GM18517 (cell line): ENCODE measurements at regions not wholly inside any gene's neighbourhood (a gene's known extent, or its start where the extent isn't known, plus 50 kb on each side); places are given as distances from the start of the nearest gene placed in this dataset.
"Not testable (repeated sequence)": the region's sequence is repeated elsewhere in the genome, so short reads cannot be mapped to it uniquely, and the experiment has no call there.

Source experiments
- ATAC-seq: cut with Tn5 transposase; IDR thresholded peaks from one replicate; pipeline ENCODE4 v1.9.1; 2021; ENCODE audit warnings: mild to moderate bottlenecking, moderate library complexity; ENCODE audit not compliant: unreplicated experiment

DNA sequence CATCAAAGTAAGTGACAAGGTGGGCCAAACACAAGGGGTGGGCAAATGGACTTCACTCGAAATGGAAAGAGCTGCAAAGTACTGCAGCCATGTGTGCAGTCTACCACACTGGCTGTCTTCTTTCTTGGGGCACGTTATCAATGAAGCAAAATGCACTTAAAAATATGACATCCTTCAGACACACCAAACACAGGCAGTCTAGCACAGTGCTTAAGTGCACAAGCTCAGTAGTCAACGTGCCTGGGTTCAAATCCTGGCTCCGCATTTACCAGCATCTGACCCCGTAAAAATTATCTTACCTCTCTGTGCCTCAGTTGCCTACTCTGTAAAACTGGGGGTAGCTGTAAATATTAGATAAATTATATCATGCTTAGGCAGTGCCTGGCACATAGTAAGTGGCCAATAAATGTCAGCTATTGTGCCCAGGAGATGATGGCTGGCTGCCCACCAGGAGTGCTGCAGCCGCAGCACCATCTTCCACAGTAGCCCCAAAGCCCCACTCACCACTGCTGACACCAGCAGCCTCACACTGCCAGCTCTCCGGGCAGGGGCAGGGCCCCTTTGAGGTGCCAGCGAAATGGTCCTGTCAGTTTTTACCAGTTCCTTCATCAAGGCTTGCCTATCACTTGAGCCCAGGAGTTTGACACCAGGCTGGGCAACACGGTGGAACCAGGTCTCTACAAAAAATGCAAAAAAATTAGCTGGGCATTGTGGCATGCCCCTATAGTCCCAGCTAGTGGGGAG, 121.8 kb upstream of the SLC1A4 start:
- ATAC-seq: no peak

DNA sequence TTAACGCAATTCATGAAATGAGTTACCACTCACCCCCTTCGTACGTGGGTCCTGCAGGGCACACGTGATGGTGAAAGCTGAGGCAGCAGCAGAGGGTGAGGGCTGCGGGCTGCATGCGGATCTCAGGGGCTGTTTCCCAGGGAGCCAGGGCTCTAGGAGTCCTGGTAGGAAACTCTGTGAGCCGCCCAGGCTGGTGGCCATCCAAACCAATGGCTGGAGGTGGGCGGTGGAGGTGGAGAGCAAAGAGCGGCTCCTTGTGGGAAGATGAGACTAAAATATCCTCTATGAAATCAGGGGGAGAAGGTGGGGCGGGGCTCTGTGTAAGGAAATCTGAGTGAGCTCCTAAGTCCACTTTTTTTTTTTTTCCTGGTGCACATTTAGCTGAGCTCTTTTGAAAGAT, 120.1 kb upstream of the SLC1A4 start:
- no peak for ATAC-seq

DNA sequence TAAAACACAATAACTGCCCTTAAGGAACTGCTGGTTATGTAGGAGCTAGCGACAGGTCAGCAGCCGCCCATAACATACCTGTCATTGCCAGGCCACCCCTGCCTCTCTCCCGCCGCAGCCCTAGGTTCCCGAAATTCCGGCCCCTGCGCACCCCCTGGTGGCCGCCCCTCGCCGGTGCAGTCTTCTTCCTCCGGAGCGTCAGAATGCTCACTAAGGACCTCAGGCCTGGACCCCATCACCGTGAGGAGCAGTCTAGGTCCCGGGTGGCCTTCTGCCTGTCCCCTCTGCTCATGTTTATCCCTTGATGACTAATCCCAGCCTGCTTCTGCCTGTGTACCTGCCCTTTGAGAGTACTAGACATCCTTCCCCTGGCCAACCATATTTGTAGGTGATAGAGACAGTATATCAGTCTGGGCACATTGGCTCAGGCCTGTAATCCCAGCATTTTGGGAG, 115.7 kb upstream of the SLC1A4 start:
- ATAC-seq: peak; percentile 82

DNA sequence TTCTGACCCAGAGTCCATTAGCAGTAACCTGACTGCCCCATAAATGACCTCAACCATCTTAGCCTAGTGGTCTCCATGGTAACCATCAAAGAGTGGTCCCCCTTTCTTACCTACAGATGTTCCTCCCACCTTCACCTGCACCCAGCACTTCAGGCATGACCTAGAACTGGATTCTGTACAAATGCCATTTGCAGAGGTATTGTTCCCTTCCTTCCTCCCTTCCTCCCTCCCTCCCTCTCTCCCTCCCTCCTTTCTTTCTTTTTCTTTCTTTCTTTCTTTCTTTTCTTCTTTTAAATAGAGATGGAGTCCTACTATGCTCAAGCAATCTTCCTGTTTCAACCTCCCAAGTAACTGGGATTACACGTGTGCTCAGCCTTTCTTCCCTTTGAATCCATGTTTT, 114.6 kb upstream of the SLC1A4 start:
- ATAC-seq: no peak

DNA sequence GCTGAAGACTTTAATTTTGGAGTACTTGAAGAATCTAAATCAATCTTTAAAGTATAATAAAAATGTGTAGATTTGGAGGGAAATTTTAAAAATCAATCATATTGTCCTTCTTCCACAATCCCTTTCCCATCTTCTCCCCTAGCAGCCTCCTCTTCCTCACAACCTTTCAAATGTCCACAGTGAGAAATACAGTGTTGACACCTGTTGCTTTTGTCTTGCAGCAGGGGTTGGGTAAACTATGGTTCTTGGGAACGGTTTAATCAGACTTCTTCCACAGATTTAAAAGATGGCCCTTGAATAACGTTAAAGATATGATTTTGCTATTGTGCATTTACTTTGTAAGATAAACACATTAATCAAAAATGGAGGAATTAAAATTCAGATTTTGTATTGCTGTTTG, 113.8 kb upstream of the SLC1A4 start:
- no peak for ATAC-seq

DNA sequence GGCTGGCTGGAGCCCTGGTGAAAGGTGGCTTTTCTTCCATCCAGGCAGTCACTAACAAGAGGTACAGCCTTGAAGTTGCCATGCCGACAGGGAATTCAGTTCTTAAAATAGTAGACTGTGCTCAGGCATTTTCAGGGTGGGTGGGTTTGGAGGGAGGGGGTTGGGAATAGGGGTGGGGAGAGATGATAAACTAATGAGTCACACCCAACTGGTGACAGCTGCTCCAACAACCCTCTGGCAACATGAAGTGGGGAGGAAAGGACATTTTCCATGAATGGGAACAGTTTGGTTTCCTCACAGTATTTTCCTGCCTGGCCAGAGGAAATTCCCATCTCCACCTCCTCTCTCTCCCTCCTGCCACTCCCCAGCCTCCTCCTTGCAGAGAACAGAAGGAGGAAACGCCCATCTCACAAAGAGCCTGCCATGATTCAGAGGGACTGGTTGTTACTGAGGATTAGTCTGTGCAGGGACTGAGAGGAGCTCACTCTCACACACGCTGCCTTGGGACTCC, 113.0 kb upstream of the SLC1A4 start:
- ATAC-seq: no peak

DNA sequence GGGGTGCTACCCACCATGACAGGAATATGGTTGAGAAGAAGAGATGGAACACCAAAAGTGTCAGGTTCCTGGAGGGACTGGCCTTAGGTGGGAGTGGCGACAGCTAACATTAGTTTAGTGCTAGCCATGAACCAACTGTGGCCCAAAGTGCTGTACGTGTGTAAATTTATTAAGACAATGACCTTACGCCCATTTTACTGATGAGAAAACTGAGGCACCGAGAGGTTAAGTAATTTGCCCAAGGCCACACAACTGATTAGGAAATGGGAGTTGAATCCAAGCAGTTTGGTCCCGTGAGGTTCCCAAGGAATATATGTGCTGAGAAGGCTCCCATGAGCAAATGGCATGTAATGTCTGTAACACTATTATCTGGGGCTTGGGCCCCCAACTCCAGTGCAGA, 109.5 kb upstream of the SLC1A4 start:
- ATAC-seq: no peak

DNA sequence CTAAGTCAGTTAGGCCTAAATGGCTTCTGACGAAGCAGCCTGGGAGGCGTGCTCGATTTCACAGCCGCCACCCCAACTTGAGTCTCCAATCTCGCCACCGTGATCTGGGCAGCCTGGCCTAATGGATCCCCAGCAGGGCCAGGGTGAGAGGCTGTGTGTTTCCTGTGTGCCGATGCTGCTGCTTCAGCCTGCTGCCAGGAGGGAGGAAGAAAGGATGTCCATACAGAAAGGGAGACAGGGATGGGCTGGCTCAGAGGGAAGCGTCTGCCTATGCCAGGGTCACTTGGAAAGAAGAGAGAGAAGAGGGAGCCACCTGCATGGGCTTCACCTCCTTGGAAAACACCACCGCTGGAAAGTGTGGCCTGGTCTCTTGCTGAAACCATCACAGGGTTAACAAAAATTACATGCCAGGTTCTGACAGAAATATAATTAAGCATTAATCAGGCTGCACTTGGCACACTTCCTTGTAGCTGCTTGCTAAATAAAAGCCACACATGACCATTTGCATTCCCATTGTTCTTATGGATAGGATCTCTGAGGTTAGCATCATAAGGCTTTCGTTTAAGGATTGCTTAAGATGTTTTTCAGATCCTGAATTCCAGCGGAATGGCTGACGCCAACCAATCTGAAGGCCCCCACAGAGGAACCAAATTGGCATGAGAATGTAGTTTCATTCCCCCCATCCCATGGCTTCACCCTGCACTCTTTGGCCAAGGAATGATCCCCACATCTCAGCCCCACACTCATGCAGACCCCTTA, 108.8 kb upstream of the SLC1A4 start:
- ATAC-seq: no peak

DNA sequence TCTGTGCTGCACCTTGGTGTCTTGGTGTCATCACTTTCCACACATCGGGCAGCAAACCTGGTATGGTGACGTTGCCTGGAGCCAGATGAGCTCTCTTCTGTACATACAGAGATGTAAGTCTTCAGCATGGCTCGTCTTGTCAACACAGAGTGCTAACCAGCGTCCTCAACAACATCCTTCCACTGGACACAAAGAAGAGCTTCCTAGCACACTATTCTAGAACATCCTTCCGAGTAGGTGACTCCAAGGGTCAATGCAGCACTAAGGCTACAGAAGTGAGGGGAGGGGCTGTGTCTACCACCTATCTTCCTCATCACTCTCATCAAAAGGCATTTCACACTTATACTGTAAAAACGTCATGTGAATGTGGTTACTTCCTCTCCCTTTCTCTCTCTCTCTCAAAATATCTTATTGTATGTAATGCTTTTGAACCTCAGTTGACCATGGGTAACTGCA, 108.1 kb upstream of the SLC1A4 start:
- ATAC-seq: no peak

DNA sequence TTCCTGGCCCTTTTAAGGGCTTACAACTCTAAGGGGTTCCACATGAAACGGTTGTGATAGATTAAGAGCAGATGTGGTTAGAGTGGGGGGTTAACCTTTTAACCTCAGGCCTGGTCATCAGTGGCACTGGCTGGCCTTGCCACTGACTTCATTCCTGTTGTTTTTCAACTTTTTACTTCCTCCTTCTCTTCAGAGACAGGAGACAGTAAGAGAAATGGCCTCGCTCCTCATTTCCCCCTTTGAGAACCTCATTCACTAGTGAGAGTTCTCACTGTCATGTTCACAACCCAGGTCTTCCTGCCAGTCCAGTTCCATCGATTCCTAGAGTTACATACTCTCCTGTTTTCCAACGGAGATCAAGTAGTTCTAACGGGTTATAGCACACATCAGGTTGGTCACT, 101.6 kb upstream of the SLC1A4 start:
- no peak for ATAC-seq

DNA sequence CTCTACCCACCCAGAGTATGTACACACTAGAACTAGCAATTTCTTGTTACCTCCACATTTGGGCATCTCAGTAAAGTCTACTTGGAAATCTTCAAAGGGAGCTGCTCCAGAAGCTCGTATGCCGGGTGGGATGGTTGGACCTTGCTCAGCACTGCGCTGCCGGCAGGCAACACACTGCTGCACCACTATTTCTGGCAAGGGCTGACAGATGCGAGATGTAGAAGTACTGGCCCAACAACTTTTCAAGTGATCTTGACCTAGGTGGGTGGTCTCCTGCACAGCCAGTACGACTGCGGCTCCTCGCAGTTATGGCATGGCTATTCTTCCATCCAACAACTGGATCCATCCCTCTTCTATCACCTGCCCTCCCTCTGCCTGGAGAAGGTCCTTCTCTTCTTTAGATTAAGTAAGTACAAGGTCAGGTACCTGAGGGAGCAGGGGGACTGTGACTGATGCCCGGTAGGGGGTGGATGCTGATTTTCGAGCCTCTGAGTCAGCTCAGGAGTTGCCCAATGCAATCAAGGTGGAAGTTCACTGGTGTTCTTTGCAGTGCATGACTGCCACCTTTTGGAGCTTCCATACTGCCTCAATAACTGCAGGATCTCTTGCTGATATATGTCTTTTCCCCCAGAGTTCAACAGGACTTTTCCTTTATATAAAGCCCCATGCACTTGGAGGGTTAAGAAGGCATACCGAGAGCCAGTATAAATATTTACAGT, 100.4 kb upstream of the SLC1A4 start:
- ATAC-seq: no peak

DNA sequence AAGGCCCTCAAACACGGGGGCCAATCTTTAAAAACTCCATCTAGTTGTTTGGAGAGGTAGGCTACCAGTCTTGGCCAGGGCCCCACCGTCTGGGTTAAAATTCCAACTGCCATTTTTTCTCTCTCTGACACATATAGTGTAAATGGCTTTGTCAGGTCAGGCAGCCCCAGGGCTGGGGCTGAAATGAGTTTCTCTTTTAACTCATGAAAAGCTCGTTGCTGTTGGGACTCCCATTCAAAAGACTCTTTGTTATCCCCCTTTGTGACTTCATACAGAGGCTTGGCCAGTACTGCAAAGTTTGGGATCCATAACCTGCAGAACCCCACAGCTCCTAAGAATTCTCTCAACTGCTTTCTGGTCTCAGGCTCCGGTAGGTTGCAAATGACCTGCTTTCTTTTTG, 99.4 kb upstream of the SLC1A4 start:
- no peak for ATAC-seq

DNA sequence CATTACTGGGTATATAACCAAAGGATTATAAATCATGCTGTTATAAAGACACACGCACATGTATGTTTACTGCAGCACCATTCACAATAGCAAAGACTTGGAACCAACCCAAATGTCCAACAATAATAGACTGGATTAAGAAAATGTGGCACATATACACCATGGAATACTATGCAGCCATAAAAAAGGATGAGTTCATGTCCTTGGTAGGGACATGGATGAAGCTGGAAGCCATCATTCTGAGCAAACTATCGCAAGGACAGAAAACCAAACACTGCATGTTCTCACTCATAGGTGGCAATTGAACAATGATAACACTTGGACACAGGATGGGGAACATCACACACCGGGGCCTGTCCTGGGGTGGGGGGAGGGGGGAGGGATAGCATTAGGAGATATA, 92.6 kb upstream of the SLC1A4 start:
- ATAC-seq: not testable (repeated sequence)

DNA sequence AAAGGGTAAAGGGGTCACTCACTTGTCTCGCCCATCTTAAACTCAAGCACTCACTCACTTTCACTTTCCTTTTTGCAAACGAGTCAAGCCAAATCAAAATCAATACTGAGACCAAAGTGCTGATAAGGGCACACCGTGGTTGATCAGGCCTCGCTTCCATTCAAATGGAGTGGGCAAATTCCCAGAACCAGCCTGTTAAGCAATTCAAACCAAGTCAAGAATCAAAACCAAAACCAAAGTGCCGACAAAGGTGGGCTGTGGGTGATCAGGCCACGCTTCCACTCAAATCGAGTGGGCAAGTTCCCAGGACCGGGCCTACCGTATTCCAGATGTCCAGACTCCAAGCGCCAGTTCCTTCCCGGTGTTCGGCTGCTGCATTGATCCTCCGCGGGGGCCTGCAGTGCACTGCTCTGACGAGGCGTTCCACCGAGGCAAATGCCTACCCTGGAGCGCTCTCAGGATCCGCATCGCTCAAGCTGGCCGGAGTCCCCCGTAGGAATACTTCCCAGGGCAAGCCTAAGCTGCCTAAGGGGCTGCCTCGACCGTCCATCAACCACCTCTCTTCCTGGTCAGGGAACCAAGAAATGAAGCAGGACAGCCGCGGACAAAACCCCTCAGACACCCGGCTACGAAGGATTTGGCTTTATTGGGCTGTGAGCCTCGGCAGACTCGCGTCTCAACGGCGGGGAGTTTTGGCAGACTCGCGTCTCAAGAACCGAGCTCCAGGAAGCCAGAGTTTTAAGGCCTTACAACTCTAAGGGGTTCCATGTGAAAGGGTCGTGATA, 89.9 kb upstream of the SLC1A4 start:
- ATAC-seq: no peak

DNA sequence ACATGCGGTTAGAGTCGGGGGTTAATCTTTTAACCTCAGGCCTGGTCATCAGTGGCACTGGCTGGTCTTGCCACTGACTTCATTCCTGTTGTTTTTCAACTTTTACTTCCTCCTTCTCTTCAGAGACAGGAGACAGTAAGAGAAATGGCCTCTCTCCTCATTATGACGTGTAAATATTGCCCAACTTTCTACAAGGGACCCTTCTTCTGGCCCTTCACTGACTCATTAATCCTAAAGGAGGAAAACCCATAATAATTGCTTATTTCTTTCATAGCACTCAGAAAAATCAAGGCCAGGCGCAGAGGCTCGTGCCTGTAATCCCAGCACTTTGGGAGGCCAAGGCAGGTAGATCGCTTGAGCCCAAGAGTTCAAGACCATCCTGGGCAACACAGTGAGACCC, 89.3 kb upstream of the SLC1A4 start:
- not testable (repeated sequence) for ATAC-seq

DNA sequence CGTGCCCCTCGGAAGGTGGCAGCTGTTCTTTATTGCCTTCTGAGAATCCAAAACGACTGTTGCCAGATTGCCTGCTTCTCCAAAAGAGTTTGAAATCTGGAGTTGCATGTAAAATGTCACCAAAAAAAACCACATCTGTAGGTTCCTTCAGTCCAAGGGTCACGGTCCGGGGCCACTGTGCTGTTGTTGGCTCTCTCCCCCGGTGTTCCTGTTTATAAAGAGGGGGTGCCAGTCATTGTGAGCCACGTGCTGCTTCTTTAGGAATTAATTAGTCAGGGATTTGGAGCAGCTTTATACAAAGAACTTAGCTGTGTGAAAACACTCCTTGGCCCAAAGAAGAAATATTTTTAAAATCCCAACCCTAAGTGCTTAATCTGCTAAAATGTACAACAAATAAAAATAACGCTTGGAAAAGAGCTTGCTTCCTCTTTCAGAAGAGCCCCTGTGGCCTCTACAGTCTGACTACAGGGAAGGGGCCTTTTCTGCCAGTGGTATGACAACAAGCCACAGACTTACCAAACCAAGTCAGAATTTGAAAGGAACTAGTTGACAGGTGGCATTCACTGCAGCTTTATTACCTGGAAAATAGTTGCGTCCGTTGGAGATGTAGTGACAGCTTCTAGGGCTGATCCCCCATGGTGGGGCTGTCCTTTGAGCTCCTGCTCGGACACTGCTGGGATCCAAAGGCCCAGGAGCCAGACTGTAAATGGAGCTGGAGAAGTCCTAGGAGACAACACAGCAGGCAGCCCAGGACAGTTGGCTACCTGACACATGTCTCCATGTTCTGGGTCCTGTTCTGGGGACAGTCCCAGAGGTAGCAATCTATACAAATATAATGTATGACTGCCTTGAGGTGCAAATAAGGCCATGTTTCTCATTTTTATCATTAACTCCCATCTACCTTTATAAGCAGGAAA, 84.5 kb upstream of the SLC1A4 start:
- ATAC-seq: no peak

DNA sequence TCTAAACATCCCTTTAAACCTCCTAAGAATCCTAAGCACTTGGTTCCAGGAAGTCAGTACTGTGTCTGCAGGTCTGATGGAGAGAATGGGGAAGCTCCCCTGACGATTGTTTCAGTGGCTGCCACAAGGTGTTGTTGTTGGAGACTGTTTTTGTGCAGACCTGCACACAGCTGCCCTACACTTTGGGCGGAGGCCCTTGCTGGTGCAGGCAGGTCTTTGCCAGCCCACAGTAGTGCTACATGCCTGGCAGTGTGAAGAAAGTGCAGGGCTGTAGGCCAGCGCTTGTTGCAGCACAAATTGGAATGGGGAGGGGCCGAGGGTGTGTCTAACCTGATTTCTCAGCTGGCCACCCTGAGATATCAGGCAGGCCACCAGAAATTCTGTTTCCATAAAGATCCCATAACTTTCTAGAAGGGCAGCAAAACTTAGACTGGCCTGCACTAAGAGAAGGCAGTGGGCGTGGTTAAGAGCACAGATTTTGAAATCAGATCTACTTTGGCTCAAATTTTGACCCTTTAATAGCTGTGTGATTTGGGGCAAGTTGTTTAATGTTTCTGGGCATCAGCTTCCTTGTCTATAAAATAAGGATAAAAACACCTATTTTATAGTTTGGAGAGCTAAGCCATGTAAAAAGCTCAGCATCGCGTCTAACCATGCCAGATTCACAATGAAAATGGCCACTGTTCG, 83.7 kb upstream of the SLC1A4 start:
- no peak for ATAC-seq

DNA sequence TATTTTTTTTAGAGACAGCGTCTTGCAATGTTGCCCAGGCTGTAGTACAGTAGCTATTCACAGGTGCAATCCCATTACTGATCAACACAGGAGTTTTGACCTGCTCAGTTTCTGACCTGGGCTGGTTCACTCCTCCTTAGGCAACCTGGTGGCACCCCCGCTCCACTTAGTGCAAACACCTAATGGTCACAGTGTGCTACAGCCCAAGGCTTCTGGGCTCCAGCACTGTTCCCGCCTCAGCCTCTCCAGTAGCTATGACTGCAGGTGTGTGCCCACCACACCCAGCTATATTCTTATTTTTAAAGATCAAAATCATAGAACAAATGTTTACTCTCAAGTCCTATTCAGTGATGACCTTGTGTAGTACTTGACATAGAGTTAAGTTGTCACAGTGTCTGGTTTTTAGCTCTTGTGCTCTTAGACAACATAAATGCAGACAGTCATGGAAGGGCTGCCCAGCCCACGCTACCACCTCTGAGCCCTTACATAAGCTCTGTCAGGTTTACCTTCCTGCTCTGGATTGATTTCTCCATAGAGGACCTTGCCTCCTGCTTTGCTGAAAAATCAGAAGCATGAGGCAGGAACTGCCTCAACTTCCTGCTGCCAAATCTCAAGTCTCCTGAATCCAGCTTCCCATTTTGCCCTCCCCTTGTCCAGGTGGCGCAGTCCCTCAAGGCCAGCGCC, 82.2 kb upstream of the SLC1A4 start:
- ATAC-seq: no peak

DNA sequence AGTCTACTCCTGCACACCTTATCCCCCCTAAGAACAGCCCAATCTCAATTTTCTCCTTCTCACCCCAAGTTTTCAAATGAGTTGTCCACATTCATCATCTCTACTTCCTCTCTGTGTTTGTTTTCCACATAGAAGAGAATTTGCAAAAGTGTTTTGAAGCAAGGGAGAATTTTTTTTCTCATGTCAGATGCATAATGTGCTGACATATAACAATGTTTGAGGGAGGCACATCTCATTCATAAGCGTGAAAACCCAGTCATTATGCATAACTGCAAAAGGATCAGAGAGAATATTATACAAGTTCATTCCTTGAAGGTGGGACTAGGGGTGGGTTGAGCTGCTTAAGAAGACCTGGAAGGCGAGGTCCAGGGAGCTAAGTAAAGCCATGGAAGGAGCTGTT, 80.8 kb upstream of the SLC1A4 start:
- ATAC-seq: no peak
